K562 (cell line): ENCODE measurements at regions not wholly inside any gene's neighbourhood (a gene's known extent, or its start where the extent isn't known, plus 50 kb on each side); places are given as distances from the start of the nearest gene placed in this dataset.

Experiments
- ATAC-seq: fragments of 200-7000 bp; cut with Tn5 transposase; 3 replicates; pipeline ENCODE4 v1.9.1; 2020; ENCODE audit warnings: moderate library complexity
- BruUV-seq: library from RNA; stranded (reverse); fragments of 400-500 nt; replicated peaks from 2 replicates; lab custom pipeline; 2021; lab: Mats Ljungman, UMichigan
- CTCF ChIA-PET: fragments of 300-600 bp; formaldehyde crosslinking; extraction: SDS; loops from one replicate; lab custom pipeline; 2021; ENCODE audit warnings: low intra/inter-chr PET ratio; lab: Yijun Ruan, JAX
- POLR2A ChIA-PET: fragments of 300-600, 350-650 bp; sonication (Branson Sonifier 250); formaldehyde crosslinking; extraction: SDS; loops from one replicate; lab custom pipeline; 2021; ENCODE audit warnings: antibody characterized with exemption, inconsistent platforms; lab: Yijun Ruan, JAX
- DNase-seq, 4 experiments: peaks; one replicate each; pipeline versions ENCODE4 v3.0.0 to v3.0.0-alpha.2; 2011 to 2018; ENCODE audit warnings: low spot score in 3 of 4, mixed read lengths in 3 of 4; ENCODE audit errors: extremely low read depth in 1 of 4
- FAIRE-seq: peaks from 2 replicates; lab custom pipeline; 2011; peaks lifted over from hg19 to GRCh38; lab: Jason Lieb, UNC
- H2AFZ ChIP-seq: 2 replicates; pipeline ENCODE4 v1.6.0; 2011; ENCODE audit warnings: low read depth, low read length, control low read depth, inconsistent platforms
- H3K27ac ChIP-seq: fragments of 200-600 bp; 3 replicates; pipeline ENCODE4 v1.8.0; 2011; ENCODE audit warnings: low read depth, mild to moderate bottlenecking, control low read depth, inconsistent platforms, low read length, moderate library complexity, mixed read lengths; ENCODE audit errors: extremely low read depth
- H3K27me3 ChIP-seq, 2 experiments: fragments of 300-600 bp in 1 of 2; 2 replicates in 1 of 2; 3 replicates in 1 of 2; pipeline versions ENCODE4 v1.6.0 to v1.8.0; 2011; ENCODE audit warnings: inconsistent platforms in 2 of 2, low read length in 2 of 2, mild to moderate bottlenecking in 1 of 2, mixed read lengths in 1 of 2, moderate library complexity in 1 of 2; ENCODE audit not compliant: control insufficient read depth in 2 of 2, insufficient read depth in 2 of 2
- H3K36me3 ChIP-seq: fragments of 300-600 bp; 3 replicates; pipeline ENCODE4 v1.8.0; 2011; ENCODE audit warnings: mild to moderate bottlenecking, low read length, inconsistent platforms; ENCODE audit not compliant: control insufficient read depth, insufficient read depth
- H3K4me1 ChIP-seq, 2 experiments: fragments of 200-600 bp in 1 of 2; replicated peaks in 1 of 2; 2 replicates in 1 of 2; 3 replicates in 1 of 2; pipeline versions ENCODE4 v1.5.1 to v1.8.0; 2011; ENCODE audit warnings: inconsistent platforms in 2 of 2, low read length in 2 of 2, mild to moderate bottlenecking in 1 of 2, mixed read lengths in 1 of 2, moderate library complexity in 1 of 2; ENCODE audit not compliant: control insufficient read depth in 2 of 2, insufficient read depth in 2 of 2
- H3K4me2 ChIP-seq: 2 replicates; pipeline ENCODE4 v1.6.1; 2011; ENCODE audit warnings: low read length, control low read depth, inconsistent platforms, mixed read lengths; ENCODE audit not compliant: insufficient read depth
- H3K4me3 ChIP-seq: fragments of 200-600 bp; sonication (generic), shearing (Covaris generic); 2 replicates; pipeline ENCODE4 v1.5.1; 2016; ENCODE audit warnings: control low read depth, inconsistent platforms
- H3K79me2 ChIP-seq: fragments of 200-600 bp; 3 replicates; pipeline ENCODE4 v1.8.0; 2011; ENCODE audit warnings: low read length, inconsistent platforms; ENCODE audit not compliant: control insufficient read depth, insufficient read depth
- H3K9ac ChIP-seq, 2 experiments: 2 replicates each; pipeline versions ENCODE4 v1.6.0 to v1.6.1; 2011; ENCODE audit warnings: low read depth in 2 of 2, low read length in 2 of 2, control low read depth in 1 of 2, inconsistent platforms in 1 of 2, mild to moderate bottlenecking in 1 of 2, mixed read lengths in 1 of 2; ENCODE audit not compliant: insufficient read depth in 1 of 2
- H3K9me1 ChIP-seq: one replicate; pipeline ENCODE4 v1.6.0; 2011; ENCODE audit warnings: inconsistent platforms, mild to moderate bottlenecking, low read length, moderate library complexity; ENCODE audit not compliant: control insufficient read depth, insufficient read depth
- H3K9me3 ChIP-seq: replicated peaks from 2 replicates; pipeline ENCODE4 v1.5.1; 2011; ENCODE audit warnings: low read depth, low read length, inconsistent platforms; ENCODE audit not compliant: control insufficient read depth, insufficient read depth
- H4K20me1 ChIP-seq: replicated peaks from 2 replicates; pipeline ENCODE4 v1.6.1; 2011; ENCODE audit warnings: low read length, inconsistent platforms, mixed read lengths; ENCODE audit not compliant: control insufficient read depth, insufficient read depth
- EP300 ChIP-seq: IDR thresholded peaks from 2 replicates; pipeline ENCODE4 v1.6.1; 2012; ENCODE audit warnings: low read length, improper control_type of control experiment
- GTF2A2 ChIP-seq: IDR thresholded peaks from 2 replicates; pipeline ENCODE4 v1.6.1; 2016; ENCODE audit warnings: mild to moderate bottlenecking, missing genetic modification characterization, missing compliant biosample characterization
- SIRT6 ChIP-seq: IDR thresholded peaks from one replicate; pipeline ENCODE4 v1.6.1; 2012; ENCODE audit warnings: low read depth, mild to moderate bottlenecking, control low read depth, inconsistent platforms, low read length, moderate library complexity
- SMAD4 ChIP-seq: fragments of 250-450 bp; sonication (Bioruptor Pico); conservative IDR thresholded peaks from 2 replicates; pipeline ENCODE4 v1.8.0; 2021; ENCODE audit warnings: inconsistent platforms, mild to moderate bottlenecking, moderate library complexity
- TBL1XR1 ChIP-seq, 2 experiments: IDR thresholded peaks; 2 replicates each; pipeline ENCODE4 v1.6.1; 2012; ENCODE audit warnings: improper control_type of control experiment in 2 of 2, low read length in 2 of 2, mild to moderate bottlenecking in 1 of 2
- U2AF1 ChIP-seq: fragments of 200-400 bp; formaldehyde crosslinking; optimal IDR thresholded peaks from 2 replicates; pipeline ENCODE3; 2017; ENCODE audit warnings: mild to moderate bottlenecking, low read depth, low read length, moderate library complexity
- ZC3H11A ChIP-seq: IDR thresholded peaks from 2 replicates; pipeline ENCODE4 v1.6.1; 2012; ENCODE audit warnings: low read depth, low read length, improper control_type of control experiment
- ZNF589 ChIP-seq: fragments of 200-800 bp; sonication (Bioruptor generic); IDR thresholded peaks from 2 replicates; pipeline ENCODE4 v1.6.1; 2016; ENCODE audit warnings: low read depth, missing genetic modification characterization, missing compliant biosample characterization
- WGBS: fragments of 100-300 bp; shearing (Covaris generic); methylation state at CpG from one replicate; pipeline ENCODE4 v1.1.6; 2016; ENCODE audit warnings: low coverage, mixed read lengths; ENCODE audit not compliant: insufficient coverage; ENCODE audit errors: missing lambda C conversion rate; 5-methylcytosine and 5-hydroxymethylcytosine counted together
- in situ Hi-C: fragments of 300-500 bp; cut with MboI; formaldehyde crosslinking; loops from 4 replicates; pipeline ENCODE4 v1.15.0; 2018; ENCODE audit warnings: inconsistent platforms, mixed read lengths
- intact Hi-C: fragments of 100-400 bp; cut with micrococcal nuclease; formaldehyde crosslinking; loops from 2 replicates; pipeline ENCODE4 v1.14.2; 2022
- TF ChIP-seq, protein P1 (sequence below): fragments of 250-450 bp; sonication (Bioruptor Pico); IDR thresholded peaks from 2 replicates; pipeline ENCODE4 v1.8.0; 2022; ENCODE audit warnings: inconsistent platforms, mild to moderate bottlenecking, moderate library complexity, borderline replicate concordance
- TF ChIP-seq, protein P2 (sequence below): sonication (generic); formaldehyde crosslinking; IDR thresholded peaks from 2 replicates; pipeline ENCODE4 v1.8.1; 2022; ENCODE audit warnings: missing genetic modification reagents
- TF ChIP-seq, protein P3 (sequence below): fragments of 150-350 bp; IDR thresholded peaks from 2 replicates; pipeline ENCODE4 v1.6.1; 2014; ENCODE audit warnings: low read depth, mild to moderate bottlenecking, low read length, borderline replicate concordance
- TF ChIP-seq, protein P4 (sequence below): fragments of 450-650 bp; formaldehyde crosslinking; IDR thresholded peaks from 2 replicates; pipeline ENCODE4 v1.4.0; 2022; ENCODE audit warnings: missing genetic modification characterization
- TF ChIP-seq, protein P5 (sequence below): sonication (generic); formaldehyde crosslinking; IDR thresholded peaks from 2 replicates; pipeline ENCODE4 v1.8.0; 2022; ENCODE audit warnings: mild to moderate bottlenecking, missing genetic modification reagents
- TF ChIP-seq, protein P6 (sequence below): fragments of 250-450 bp; sonication (Bioruptor Pico); IDR thresholded peaks from 2 replicates; pipeline ENCODE4 v1.8.0; 2021; ENCODE audit warnings: borderline replicate concordance, mild to moderate bottlenecking, moderate library complexity; ENCODE audit not compliant: poor library complexity, severe bottlenecking

DNA sequence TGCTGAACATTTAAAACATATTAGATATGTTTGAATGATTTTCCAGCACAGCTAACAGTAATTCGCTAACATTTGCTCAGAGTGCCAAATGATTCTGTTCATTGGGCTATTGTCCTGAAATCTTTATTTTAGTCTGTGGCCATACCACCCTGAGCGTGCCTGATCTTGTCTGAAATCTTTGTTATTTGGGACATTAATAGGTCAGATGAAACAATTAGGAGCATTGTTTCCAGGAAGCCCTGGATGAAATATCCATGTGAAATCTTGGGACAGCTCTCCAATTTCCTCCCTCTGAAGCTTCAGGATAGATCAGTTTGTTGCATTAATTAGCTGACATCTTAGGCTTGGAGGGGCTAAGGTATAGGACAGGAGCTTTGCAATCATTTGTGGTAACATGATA, 512.0 kb downstream of the KIF20B start:
- FAIRE-seq = no peak
- H3K79me2 ChIP-seq = no peaks in the 10 kb centered on the region
- in situ Hi-C loops = no loop called here
- H3K36me3 ChIP-seq = no peaks in the 10 kb centered on the region
- no peaks in the 10 kb centered on the region for H3K4me1 ChIP-seq
- ATAC-seq = no peak
- no peak overlapping the region for H3K27ac ChIP-seq
- H3K9ac ChIP-seq = no peak overlapping the region
- no peaks in the 10 kb centered on the region for H3K27me3 ChIP-seq
- DNase-seq = no peak
- H4K20me1 ChIP-seq = no peaks in the 10 kb centered on the region
- ChIA-PET POLR2A (no interaction called here), CTCF (no interaction called here)
- BruUV-seq = no TSS peak
- 0% methylated on average over 2 of the region's 2 CpGs for WGBS
- intact Hi-C loops = no loop called here
- no peaks in the 10 kb centered on the region for H3K9me1 ChIP-seq
- TF ChIP-seq, protein P1, sequence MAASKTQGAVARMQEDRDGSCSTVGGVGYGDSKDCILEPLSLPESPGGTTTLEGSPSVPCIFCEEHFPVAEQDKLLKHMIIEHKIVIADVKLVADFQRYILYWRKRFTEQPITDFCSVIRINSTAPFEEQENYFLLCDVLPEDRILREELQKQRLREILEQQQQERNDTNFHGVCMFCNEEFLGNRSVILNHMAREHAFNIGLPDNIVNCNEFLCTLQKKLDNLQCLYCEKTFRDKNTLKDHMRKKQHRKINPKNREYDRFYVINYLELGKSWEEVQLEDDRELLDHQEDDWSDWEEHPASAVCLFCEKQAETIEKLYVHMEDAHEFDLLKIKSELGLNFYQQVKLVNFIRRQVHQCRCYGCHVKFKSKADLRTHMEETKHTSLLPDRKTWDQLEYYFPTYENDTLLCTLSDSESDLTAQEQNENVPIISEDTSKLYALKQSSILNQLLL = no peak
- TF ChIP-seq, protein P2, sequence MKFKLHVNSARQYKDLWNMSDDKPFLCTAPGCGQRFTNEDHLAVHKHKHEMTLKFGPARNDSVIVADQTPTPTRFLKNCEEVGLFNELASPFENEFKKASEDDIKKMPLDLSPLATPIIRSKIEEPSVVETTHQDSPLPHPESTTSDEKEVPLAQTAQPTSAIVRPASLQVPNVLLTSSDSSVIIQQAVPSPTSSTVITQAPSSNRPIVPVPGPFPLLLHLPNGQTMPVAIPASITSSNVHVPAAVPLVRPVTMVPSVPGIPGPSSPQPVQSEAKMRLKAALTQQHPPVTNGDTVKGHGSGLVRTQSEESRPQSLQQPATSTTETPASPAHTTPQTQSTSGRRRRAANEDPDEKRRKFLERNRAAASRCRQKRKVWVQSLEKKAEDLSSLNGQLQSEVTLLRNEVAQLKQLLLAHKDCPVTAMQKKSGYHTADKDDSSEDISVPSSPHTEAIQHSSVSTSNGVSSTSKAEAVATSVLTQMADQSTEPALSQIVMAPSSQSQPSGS (CRISPR knock-in tag) = no peak
- TF ChIP-seq ZNF589 (CRISPR knock-in tag) (no peak), EP300 (no peak), U2AF1 (no peak), TBL1XR1 (IDR thresholded peaks at IDR 0.05; ENCODE audit: low read length in 2 of 2) (no peak), SMAD4 (CRISPR knock-in tag) (no peak), GTF2A2 (no peak), SIRT6 (no peak), ZC3H11A (no peak)
- TF ChIP-seq, protein P3, sequence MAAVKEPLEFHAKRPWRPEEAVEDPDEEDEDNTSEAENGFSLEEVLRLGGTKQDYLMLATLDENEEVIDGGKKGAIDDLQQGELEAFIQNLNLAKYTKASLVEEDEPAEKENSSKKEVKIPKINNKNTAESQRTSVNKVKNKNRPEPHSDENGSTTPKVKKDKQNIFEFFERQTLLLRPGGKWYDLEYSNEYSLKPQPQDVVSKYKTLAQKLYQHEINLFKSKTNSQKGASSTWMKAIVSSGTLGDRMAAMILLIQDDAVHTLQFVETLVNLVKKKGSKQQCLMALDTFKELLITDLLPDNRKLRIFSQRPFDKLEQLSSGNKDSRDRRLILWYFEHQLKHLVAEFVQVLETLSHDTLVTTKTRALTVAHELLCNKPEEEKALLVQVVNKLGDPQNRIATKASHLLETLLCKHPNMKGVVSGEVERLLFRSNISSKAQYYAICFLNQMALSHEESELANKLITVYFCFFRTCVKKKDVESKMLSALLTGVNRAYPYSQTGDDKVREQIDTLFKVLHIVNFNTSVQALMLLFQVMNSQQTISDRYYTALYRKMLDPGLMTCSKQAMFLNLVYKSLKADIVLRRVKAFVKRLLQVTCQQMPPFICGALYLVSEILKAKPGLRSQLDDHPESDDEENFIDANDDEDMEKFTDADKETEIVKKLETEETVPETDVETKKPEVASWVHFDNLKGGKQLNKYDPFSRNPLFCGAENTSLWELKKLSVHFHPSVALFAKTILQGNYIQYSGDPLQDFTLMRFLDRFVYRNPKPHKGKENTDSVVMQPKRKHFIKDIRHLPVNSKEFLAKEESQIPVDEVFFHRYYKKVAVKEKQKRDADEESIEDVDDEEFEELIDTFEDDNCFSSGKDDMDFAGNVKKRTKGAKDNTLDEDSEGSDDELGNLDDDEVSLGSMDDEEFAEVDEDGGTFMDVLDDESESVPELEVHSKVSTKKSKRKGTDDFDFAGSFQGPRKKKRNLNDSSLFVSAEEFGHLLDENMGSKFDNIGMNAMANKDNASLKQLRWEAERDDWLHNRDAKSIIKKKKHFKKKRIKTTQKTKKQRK = no peak
- TF ChIP-seq, protein P4, sequence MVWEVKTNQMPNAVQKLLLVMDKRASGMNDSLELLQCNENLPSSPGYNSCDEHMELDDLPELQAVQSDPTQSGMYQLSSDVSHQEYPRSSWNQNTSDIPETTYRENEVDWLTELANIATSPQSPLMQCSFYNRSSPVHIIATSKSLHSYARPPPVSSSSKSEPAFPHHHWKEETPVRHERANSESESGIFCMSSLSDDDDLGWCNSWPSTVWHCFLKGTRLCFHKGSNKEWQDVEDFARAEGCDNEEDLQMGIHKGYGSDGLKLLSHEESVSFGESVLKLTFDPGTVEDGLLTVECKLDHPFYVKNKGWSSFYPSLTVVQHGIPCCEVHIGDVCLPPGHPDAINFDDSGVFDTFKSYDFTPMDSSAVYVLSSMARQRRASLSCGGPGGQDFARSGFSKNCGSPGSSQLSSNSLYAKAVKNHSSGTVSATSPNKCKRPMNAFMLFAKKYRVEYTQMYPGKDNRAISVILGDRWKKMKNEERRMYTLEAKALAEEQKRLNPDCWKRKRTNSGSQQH (CRISPR knock-in tag) = no peak
- TF ChIP-seq, protein P5, sequence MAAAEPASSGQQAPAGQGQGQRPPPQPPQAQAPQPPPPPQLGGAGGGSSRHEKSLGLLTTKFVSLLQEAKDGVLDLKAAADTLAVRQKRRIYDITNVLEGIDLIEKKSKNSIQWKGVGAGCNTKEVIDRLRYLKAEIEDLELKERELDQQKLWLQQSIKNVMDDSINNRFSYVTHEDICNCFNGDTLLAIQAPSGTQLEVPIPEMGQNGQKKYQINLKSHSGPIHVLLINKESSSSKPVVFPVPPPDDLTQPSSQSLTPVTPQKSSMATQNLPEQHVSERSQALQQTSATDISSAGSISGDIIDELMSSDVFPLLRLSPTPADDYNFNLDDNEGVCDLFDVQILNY = no peak
- TF ChIP-seq, protein P6, sequence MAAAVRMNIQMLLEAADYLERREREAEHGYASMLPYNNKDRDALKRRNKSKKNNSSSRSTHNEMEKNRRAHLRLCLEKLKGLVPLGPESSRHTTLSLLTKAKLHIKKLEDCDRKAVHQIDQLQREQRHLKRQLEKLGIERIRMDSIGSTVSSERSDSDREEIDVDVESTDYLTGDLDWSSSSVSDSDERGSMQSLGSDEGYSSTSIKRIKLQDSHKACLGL (CRISPR knock-in tag) = no peak
- no peaks in the 10 kb centered on the region for H3K9me3 ChIP-seq
- H2AFZ ChIP-seq = no peak overlapping the region
- no peak overlapping the region for H3K4me3 ChIP-seq
- H3K4me2 ChIP-seq = no peak overlapping the region
